HUES64 (cell line): ENCODE measurements at regions not wholly inside any gene's neighbourhood (a gene's known extent, or its start where the extent isn't known, plus 50 kb on each side); places are given as distances from the start of the nearest gene placed in this dataset.

Source experiments
- H3K27ac ChIP-seq: 2 replicates; pipeline ENCODE4 v1.7.0; 2013; ENCODE audit warnings: low read depth, low read length, inconsistent platforms
- H3K27me3 ChIP-seq: 2 replicates; pipeline ENCODE4 v1.6.1; 2013; ENCODE audit warnings: mild to moderate bottlenecking, low read length; ENCODE audit not compliant: insufficient read depth
- H3K36me3 ChIP-seq: 2 replicates; pipeline ENCODE4 v1.6.1; 2013; ENCODE audit warnings: mild to moderate bottlenecking, low read length; ENCODE audit not compliant: insufficient read depth
- H3K4me1 ChIP-seq: 2 replicates; pipeline ENCODE4 v1.6.1; 2013; ENCODE audit warnings: mild to moderate bottlenecking, low read length, moderate library complexity; ENCODE audit not compliant: insufficient read depth
- H3K4me3 ChIP-seq: 2 replicates; pipeline ENCODE4 v1.5.1; 2013; ENCODE audit warnings: mild to moderate bottlenecking, low read length, moderate library complexity
- H3K9ac ChIP-seq: 2 replicates; pipeline ENCODE4 v1.6.1; 2013; ENCODE audit warnings: mild to moderate bottlenecking, low read depth, low read length
- H3K9me3 ChIP-seq: 2 replicates; pipeline ENCODE4 v1.6.1; 2013; ENCODE audit warnings: low read depth, low read length; ENCODE audit not compliant: insufficient read depth
- WGBS: fragments of 150-250, 120-280 bp; methylation state at CpG from one replicate; pipeline ENCODE4 v1.1.7; 2013; ENCODE audit warnings: missing lambda C conversion rate; 5-methylcytosine and 5-hydroxymethylcytosine counted together

DNA sequence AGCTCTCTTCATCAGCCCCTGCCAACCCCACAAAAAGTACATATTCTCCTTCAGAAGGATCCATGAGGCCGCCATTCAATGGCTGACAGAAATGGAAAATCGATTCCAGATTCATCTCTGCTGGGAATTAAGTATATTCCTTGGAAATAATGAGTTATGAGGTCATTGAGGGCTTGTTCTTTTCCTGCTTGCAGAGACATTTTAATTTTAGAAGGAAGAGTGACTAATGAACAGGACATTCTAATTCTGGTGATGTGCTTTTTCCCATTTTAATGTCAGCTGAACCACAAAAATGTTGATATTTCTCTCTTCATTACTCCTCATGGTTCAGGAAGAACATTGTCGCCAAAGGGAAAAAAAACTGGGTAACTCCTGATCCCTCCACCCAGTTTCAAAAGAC is 314.0 kb downstream of the PIK3R1 start:
- Histone ChIP-seq H3K27ac (no peak overlapping the region), H3K36me3 (no peaks in the 10 kb centered on the region), H3K9me3 (peaks cover 14% of the 10 kb centered on the region), H3K27me3 (no peaks in the 10 kb centered on the region), H3K4me1 (peaks cover 17% of the 10 kb centered on the region), H3K9ac (no peak overlapping the region), H3K4me3 (no peak overlapping the region)
- 89% methylated on average over 3 of the region's 3 CpGs for WGBS

GRCh38 chr5:68531970-68532369 is 316.4 kb downstream of the PIK3R1 start:
- Histone ChIP-seq H3K27ac (no peak overlapping the region), H3K4me3 (no peak overlapping the region), H3K27me3 (no peaks in the 10 kb centered on the region), H3K9me3 (peaks cover 14% of the 10 kb centered on the region; the same call in 1 of the 2 replicates), H3K4me1 (peaks cover 29% of the 10 kb centered on the region), H3K9ac (no peak overlapping the region), H3K36me3 (no peaks in the 10 kb centered on the region)
- WGBS = 97% methylated on average over 3 of the region's 4 CpGs

- Histone ChIP-seq H3K27me3 (no peaks in the 10 kb centered on the region), H3K9ac (no peak overlapping the region), H3K9me3 (peaks cover 5% of the 10 kb centered on the region; the same call in 1 of the 2 replicates), H3K4me1 (peaks cover 29% of the 10 kb centered on the region), H3K36me3 (no peaks in the 10 kb centered on the region), H3K27ac (no peak overlapping the region), H3K4me3 (no peak overlapping the region)
- 71% methylated on average over 2 of the region's 2 CpGs for WGBS
Measured at GRCh38 chr5:68533051-68533450, 317.5 kb downstream of the PIK3R1 start.

GRCh38 chr5:68533571-68534084 is 318.1 kb downstream of the PIK3R1 start:
- H3K9ac ChIP-seq = no peak overlapping the region
- no peaks in the 10 kb centered on the region for H3K9me3 ChIP-seq
- H3K4me3 ChIP-seq = no peak overlapping the region
- H3K27ac ChIP-seq = no peak overlapping the region
- H3K36me3 ChIP-seq = no peaks in the 10 kb centered on the region
- WGBS = 73% methylated on average over 5 of the region's 5 CpGs
- H3K27me3 ChIP-seq = no peaks in the 10 kb centered on the region
- peaks cover 29% of the 10 kb centered on the region for H3K4me1 ChIP-seq

DNA sequence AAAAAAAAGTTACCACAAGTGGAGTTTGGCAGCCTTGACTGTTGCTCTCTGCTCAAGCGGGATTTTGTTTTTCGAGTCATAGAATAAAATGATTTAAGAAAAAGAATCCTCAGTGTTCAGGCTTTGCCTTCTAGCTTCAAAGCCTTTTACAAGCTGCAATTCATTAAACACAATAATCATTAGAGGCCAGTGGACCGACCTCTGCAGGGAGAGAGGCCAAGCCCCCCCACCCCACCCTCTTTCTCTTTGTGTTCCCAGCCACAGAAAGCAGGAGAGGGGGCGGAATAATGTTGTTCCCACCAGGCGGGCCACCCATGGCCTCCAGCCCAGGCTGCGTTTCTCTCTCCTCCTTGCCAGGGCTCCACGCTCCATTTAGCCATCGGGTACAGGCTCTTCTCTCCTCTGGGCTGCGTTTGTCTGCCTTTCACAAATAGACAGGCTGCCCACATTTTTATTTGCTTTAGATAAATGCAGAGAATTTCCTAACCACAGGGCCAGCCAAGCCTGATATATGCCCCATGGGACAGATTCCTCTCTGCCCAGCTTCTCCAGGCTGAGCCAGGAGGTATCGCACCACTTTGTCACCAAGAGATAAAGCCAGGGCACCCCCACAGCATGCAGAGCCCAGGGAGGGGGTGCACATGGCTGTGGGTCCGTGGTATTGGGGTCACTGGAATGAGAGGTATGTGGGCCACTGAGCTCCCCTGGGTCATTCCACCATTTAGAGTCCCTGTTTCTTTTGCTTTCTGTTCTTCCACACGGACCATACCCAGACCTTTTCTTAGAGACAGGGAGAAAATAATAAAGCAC is 318.8 kb downstream of the PIK3R1 start:
- Histone ChIP-seq H3K4me1 (peaks cover 29% of the 10 kb centered on the region), H3K27ac (no peak overlapping the region), H3K36me3 (no peaks in the 10 kb centered on the region), H3K27me3 (no peaks in the 10 kb centered on the region), H3K9me3 (no peaks in the 10 kb centered on the region), H3K4me3 (no peak overlapping the region), H3K9ac (no peak overlapping the region)
- 66% methylated on average over 12 of the region's 12 CpGs for WGBS

DNA sequence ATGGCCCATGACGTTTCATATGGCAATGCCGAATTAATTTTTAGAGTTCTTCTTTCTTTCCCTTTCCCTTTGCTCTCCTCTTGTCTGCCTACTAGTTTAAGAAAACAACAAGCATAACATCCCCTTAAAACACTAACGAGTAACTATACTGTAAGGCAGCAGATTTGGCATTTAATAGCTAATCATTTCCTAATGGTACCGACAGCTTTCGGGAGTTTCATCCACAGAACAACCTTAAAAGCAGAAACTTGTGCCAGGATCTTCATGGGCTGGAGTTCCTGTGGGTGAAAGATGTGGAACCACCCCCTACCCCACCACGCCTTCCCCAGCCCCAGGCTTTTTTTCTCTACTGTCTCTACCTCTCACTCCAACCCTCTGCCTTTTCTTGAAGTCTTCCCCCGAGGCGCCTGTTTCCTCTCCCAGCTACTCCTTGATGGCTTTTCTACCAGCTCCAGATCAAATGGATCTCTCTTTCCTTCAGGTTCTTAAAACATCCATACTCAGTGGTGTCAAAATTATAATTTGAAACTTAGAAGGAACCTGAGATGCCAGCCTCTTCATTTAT is 319.5 kb downstream of the PIK3R1 start:
- H3K27ac ChIP-seq = no peak overlapping the region

DNA sequence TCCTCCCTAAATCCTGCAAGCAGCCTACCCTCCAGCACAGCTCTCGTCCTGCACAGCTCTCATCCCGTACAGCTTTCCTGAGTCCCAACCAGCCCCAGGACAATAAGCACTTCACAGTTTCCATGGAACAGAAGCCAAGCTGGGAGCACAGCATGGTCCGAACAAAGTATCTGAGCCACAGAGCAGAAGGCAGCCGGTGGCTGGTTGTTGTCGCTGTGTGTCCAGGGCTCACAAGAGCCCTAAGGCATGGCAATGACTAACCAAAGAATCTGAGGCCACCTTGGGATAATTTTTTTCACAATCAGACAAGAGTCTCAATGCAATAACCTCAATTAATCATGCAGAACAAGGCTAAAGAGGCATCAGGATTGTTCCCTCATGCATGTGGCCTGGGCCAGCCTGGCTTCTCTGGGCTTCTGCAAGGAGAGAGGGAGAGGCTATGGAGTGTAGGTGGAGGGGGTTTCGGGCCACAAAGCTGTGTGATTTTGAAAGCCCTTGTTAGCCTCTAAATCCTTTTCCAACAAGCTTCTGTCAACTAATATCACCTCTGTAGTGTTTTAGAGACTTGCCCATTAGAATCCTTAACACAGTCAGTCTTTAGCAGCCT is 323.4 kb downstream of the PIK3R1 start:
- Histone ChIP-seq H3K9ac (no peak overlapping the region), H3K36me3 (no peaks in the 10 kb centered on the region), H3K27ac (no peak overlapping the region), H3K4me1 (peaks cover 31% of the 10 kb centered on the region), H3K4me3 (no peak overlapping the region), H3K9me3 (no peaks in the 10 kb centered on the region), H3K27me3 (no peaks in the 10 kb centered on the region)
- WGBS = 95% methylated on average over 5 of the region's 6 CpGs

More for the DNA sequence above, 319.5 kb downstream of the PIK3R1 start:
- Histone ChIP-seq H3K4me1 (peaks cover 29% of the 10 kb centered on the region), H3K9me3 (no peaks in the 10 kb centered on the region), H3K4me3 (no peak overlapping the region), H3K27me3 (no peaks in the 10 kb centered on the region), H3K9ac (no peak overlapping the region), H3K36me3 (no peaks in the 10 kb centered on the region)
- 89% methylated on average over 8 of the region's 8 CpGs for WGBS

GRCh38 chr5:68540798-68541590 is 325.4 kb downstream of the PIK3R1 start:
- Histone ChIP-seq H3K36me3 (no peaks in the 10 kb centered on the region), H3K27me3 (no peaks in the 10 kb centered on the region), H3K4me1 (peaks cover 13% of the 10 kb centered on the region), H3K9me3 (no peaks in the 10 kb centered on the region), H3K4me3 (no peak overlapping the region), H3K9ac (no peak overlapping the region), H3K27ac (no peak overlapping the region)
- 87% methylated on average over 6 of the region's 9 CpGs for WGBS

DNA sequence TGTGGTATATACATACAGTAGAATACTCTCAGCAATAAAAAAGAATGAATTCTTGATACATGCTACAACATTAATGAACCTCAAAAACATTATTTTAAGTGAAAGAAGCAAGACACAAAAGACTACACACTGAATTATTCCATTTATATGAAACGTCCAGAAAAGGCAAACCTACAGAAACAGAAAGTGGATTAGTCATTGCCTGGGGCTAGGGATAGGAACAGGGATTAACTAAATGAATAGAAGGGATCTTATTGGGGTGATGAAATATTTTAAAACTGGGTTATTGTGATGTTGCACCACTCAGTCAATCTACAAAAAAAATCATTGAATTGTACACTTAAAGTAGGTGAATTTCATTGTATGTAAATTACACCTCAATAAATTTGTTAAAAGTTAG is 326.7 kb downstream of the PIK3R1 start:
- H3K9me3 ChIP-seq = no peaks in the 10 kb centered on the region
- no peak overlapping the region for H3K4me3 ChIP-seq
- WGBS = 89% methylated on average over 1 of the region's 1 CpG
- H3K36me3 ChIP-seq = no peaks in the 10 kb centered on the region
- no peaks in the 10 kb centered on the region for H3K27me3 ChIP-seq
- H3K27ac ChIP-seq = no peak overlapping the region
- H3K4me1 ChIP-seq = peaks cover 13% of the 10 kb centered on the region
- no peak overlapping the region for H3K9ac ChIP-seq

DNA sequence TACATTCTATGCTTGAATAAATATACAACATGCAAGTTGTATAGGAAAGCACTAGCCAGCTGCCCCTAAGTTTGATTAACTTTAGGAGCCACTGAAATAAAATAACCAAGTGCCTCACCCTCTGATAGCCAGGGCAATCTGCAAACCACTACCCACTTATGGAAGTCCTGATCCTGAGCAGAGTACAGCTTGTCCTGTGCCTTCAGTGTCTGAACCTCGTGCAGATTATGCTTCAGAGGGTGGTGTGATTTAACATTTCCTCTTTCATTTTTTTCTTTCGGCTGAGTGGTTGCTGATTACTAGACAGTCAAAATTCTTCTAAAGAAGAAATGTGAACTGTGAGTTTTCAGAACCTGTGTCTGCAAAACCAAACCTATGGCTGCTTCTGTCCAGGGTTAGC is 327.7 kb downstream of the PIK3R1 start:
- 100% methylated on average over 1 of the region's 2 CpGs for WGBS
- Histone ChIP-seq H3K9ac (no peak overlapping the region), H3K9me3 (no peaks in the 10 kb centered on the region), H3K27ac (no peak overlapping the region), H3K4me1 (peaks cover 13% of the 10 kb centered on the region), H3K4me3 (no peak overlapping the region), H3K27me3 (no peaks in the 10 kb centered on the region), H3K36me3 (no peaks in the 10 kb centered on the region)
